ENCODE measurements at regions not wholly inside any gene's neighbourhood (a gene's known extent, or its start where the extent isn't known, plus 50 kb on each side); places are given as distances from the start of the nearest gene placed in this dataset.

- no peak overlapping the region for H3K18ac ChIP-seq (ENCODE audit: low read depth in 1 of 2, low read length in 2 of 2)
- H2BK120ac ChIP-seq (ENCODE audit: low read depth, low read length): no peak overlapping the region
- no peaks in the 10 kb centered on the region for H3K36me3 ChIP-seq (ENCODE audit: control insufficient read depth in 1 of 2, insufficient read depth in 2 of 2, low read depth in 1 of 2, low read length in 2 of 2)
- no peak overlapping the region for H3K4me3 ChIP-seq (ENCODE audit: insufficient read depth in 1 of 2, low read depth in 1 of 2, low read length in 2 of 2)
- no peak overlapping the region for H3K27ac ChIP-seq (ENCODE audit: low read length, poor library complexity, severe bottlenecking)
- no peak overlapping the region for H3K9ac ChIP-seq (ENCODE audit: low read length)
- no peaks in the 10 kb centered on the region for H3K27me3 ChIP-seq (ENCODE audit: control insufficient read depth in 1 of 2, insufficient read depth in 1 of 2, low read length in 2 of 2)
- H3K4ac ChIP-seq (ENCODE audit: low read depth in 1 of 2, low read length in 2 of 2): no peak overlapping the region
- no peak overlapping the region for H4K8ac ChIP-seq (ENCODE audit: low read length)
- H2BK12ac ChIP-seq (ENCODE audit: low read length in 2 of 2): no peak overlapping the region
- no peak overlapping the region for H2BK5ac ChIP-seq (ENCODE audit: low read depth, low read length, poor library complexity, severe bottlenecking)
- WGBS: no CpG with 5 or more reads among the region's 2 CpGs
- no peak overlapping the region for H3K4me2 ChIP-seq (ENCODE audit: low read length, poor library complexity, severe bottlenecking)
- H2BK15ac ChIP-seq (ENCODE audit: low read depth, poor library complexity, severe bottlenecking): no peak overlapping the region
- no peaks in the 10 kb centered on the region for H3K4me1 ChIP-seq (ENCODE audit: control insufficient read depth, insufficient read depth, low read depth, low read length)
- H3K14ac ChIP-seq (ENCODE audit: low read length in 2 of 2): no peak overlapping the region
- H3K79me1 ChIP-seq (replicated peaks; ENCODE audit: low read length, poor library complexity, severe bottlenecking): no peaks in the 10 kb centered on the region
- no peak overlapping the region for H3K23ac ChIP-seq (ENCODE audit: low read length in 2 of 2)
- no peak overlapping the region for H4K91ac ChIP-seq (ENCODE audit: low read length)
- no peaks in the 10 kb centered on the region for H3K9me3 ChIP-seq (ENCODE audit: control insufficient read depth, low read length)
- H2AK5ac ChIP-seq (ENCODE audit: low read length, severe bottlenecking): no peak overlapping the region
- H2AFZ ChIP-seq (ENCODE audit: low read depth, low read length): no peak overlapping the region
- no peak for DNase-seq
Measured at GRCh38 chr5:91643797-91644196, 260.7 kb upstream of the ARRDC3 start.

GRCh38 chr5:91642581-91642980, 259.5 kb upstream of the ARRDC3 start:
- H3K4ac ChIP-seq (ENCODE audit: low read depth in 1 of 2, low read length in 2 of 2): no peak overlapping the region
- no peaks in the 10 kb centered on the region for H3K79me1 ChIP-seq (replicated peaks; ENCODE audit: low read length, poor library complexity, severe bottlenecking)
- H3K36me3 ChIP-seq (ENCODE audit: control insufficient read depth in 1 of 2, insufficient read depth in 2 of 2, low read depth in 1 of 2, low read length in 2 of 2): no peaks in the 10 kb centered on the region
- no peak overlapping the region for H3K4me3 ChIP-seq (ENCODE audit: insufficient read depth in 1 of 2, low read depth in 1 of 2, low read length in 2 of 2)
- H3K23ac ChIP-seq (ENCODE audit: low read length in 2 of 2): no peak overlapping the region
- H4K8ac ChIP-seq (ENCODE audit: low read length): no peak overlapping the region
- 92% methylated on average over 3 of the region's 5 CpGs for WGBS
- H3K14ac ChIP-seq (ENCODE audit: low read length in 2 of 2): no peak overlapping the region
- H2AFZ ChIP-seq (ENCODE audit: low read depth, low read length): no peak overlapping the region
- no peak overlapping the region for H2BK12ac ChIP-seq (ENCODE audit: low read length in 2 of 2)
- H2BK15ac ChIP-seq (ENCODE audit: low read depth, poor library complexity, severe bottlenecking): no peak overlapping the region
- no peak overlapping the region for H2AK5ac ChIP-seq (ENCODE audit: low read length, severe bottlenecking)
- H4K91ac ChIP-seq (ENCODE audit: low read length): no peak overlapping the region
- no peaks in the 10 kb centered on the region for H3K4me1 ChIP-seq (ENCODE audit: control insufficient read depth, insufficient read depth, low read depth, low read length)
- no peak overlapping the region for H3K9ac ChIP-seq (ENCODE audit: low read length)
- no peak for DNase-seq
- H3K9me3 ChIP-seq (ENCODE audit: control insufficient read depth, low read length): no peaks in the 10 kb centered on the region
- H2BK5ac ChIP-seq (ENCODE audit: low read depth, low read length, poor library complexity, severe bottlenecking): no peak overlapping the region
- no peak overlapping the region for H3K4me2 ChIP-seq (ENCODE audit: low read length, poor library complexity, severe bottlenecking)
- H3K27me3 ChIP-seq (ENCODE audit: control insufficient read depth in 1 of 2, insufficient read depth in 1 of 2, low read length in 2 of 2): no peaks in the 10 kb centered on the region
- H3K18ac ChIP-seq (ENCODE audit: low read depth in 1 of 2, low read length in 2 of 2): no peak overlapping the region
- H3K27ac ChIP-seq (ENCODE audit: low read length, poor library complexity, severe bottlenecking): no peak overlapping the region
- H2BK120ac ChIP-seq (ENCODE audit: low read depth, low read length): no peak overlapping the region

- H4K91ac ChIP-seq (ENCODE audit: low read length): no peak overlapping the region
- no peaks in the 10 kb centered on the region for H3K36me3 ChIP-seq (ENCODE audit: control insufficient read depth in 1 of 2, insufficient read depth in 2 of 2, low read depth in 1 of 2, low read length in 2 of 2)
- no peak overlapping the region for H2AFZ ChIP-seq (ENCODE audit: low read depth, low read length)
- no peak overlapping the region for H2BK15ac ChIP-seq (ENCODE audit: low read depth, poor library complexity, severe bottlenecking)
- H3K27me3 ChIP-seq (ENCODE audit: control insufficient read depth in 1 of 2, insufficient read depth in 1 of 2, low read length in 2 of 2): no peaks in the 10 kb centered on the region
- H3K4me2 ChIP-seq (ENCODE audit: low read length, poor library complexity, severe bottlenecking): no peak overlapping the region
- H3K9me3 ChIP-seq (ENCODE audit: control insufficient read depth, low read length): no peaks in the 10 kb centered on the region
- no peak overlapping the region for H3K27ac ChIP-seq (ENCODE audit: low read length, poor library complexity, severe bottlenecking)
- no peak overlapping the region for H2BK120ac ChIP-seq (ENCODE audit: low read depth, low read length)
- 40% methylated on average over 1 of the region's 2 CpGs for WGBS
- no peak overlapping the region for H3K4me3 ChIP-seq (ENCODE audit: insufficient read depth in 1 of 2, low read depth in 1 of 2, low read length in 2 of 2)
- no peak overlapping the region for H2AK5ac ChIP-seq (ENCODE audit: low read length, severe bottlenecking)
- no peaks in the 10 kb centered on the region for H3K4me1 ChIP-seq (ENCODE audit: control insufficient read depth, insufficient read depth, low read depth, low read length)
- H3K18ac ChIP-seq (ENCODE audit: low read depth in 1 of 2, low read length in 2 of 2): no peak overlapping the region
- no peaks in the 10 kb centered on the region for H3K79me1 ChIP-seq (replicated peaks; ENCODE audit: low read length, poor library complexity, severe bottlenecking)
- H3K14ac ChIP-seq (ENCODE audit: low read length in 2 of 2): no peak overlapping the region
- no peak overlapping the region for H3K9ac ChIP-seq (ENCODE audit: low read length)
- H3K23ac ChIP-seq (ENCODE audit: low read length in 2 of 2): no peak overlapping the region
- H2BK12ac ChIP-seq (ENCODE audit: low read length in 2 of 2): no peak overlapping the region
- no peak overlapping the region for H3K4ac ChIP-seq (ENCODE audit: low read depth in 1 of 2, low read length in 2 of 2)
- DNase-seq: peak; percentile 57
- no peak overlapping the region for H4K8ac ChIP-seq (ENCODE audit: low read length)
- H2BK5ac ChIP-seq (ENCODE audit: low read depth, low read length, poor library complexity, severe bottlenecking): no peak overlapping the region
Measured at GRCh38 chr5:91641730-91642350, 258.7 kb upstream of the ARRDC3 start.

- H3K79me1 ChIP-seq (replicated peaks; ENCODE audit: low read length, poor library complexity, severe bottlenecking): no peaks in the 10 kb centered on the region
- no peaks in the 10 kb centered on the region for H3K9me3 ChIP-seq (ENCODE audit: control insufficient read depth, low read length)
- no peak overlapping the region for H2BK5ac ChIP-seq (ENCODE audit: low read depth, low read length, poor library complexity, severe bottlenecking)
- no peak overlapping the region for H3K23ac ChIP-seq (ENCODE audit: low read length in 2 of 2)
- H3K14ac ChIP-seq (ENCODE audit: low read length in 2 of 2): no peak overlapping the region
- H3K4me2 ChIP-seq (ENCODE audit: low read length, poor library complexity, severe bottlenecking): no peak overlapping the region
- no peak overlapping the region for H3K18ac ChIP-seq (ENCODE audit: low read depth in 1 of 2, low read length in 2 of 2)
- no peak overlapping the region for H3K4ac ChIP-seq (ENCODE audit: low read depth in 1 of 2, low read length in 2 of 2)
- no peak overlapping the region for H2BK15ac ChIP-seq (ENCODE audit: low read depth, poor library complexity, severe bottlenecking)
- H2AFZ ChIP-seq (ENCODE audit: low read depth, low read length): no peak overlapping the region
- H4K91ac ChIP-seq (ENCODE audit: low read length): no peak overlapping the region
- WGBS: 60% methylated on average over 2 of the region's 3 CpGs
- no peak overlapping the region for H3K9ac ChIP-seq (ENCODE audit: low read length)
- no peaks in the 10 kb centered on the region for H3K27me3 ChIP-seq (ENCODE audit: control insufficient read depth in 1 of 2, insufficient read depth in 1 of 2, low read length in 2 of 2)
- DNase-seq: no peak
- no peak overlapping the region for H2AK5ac ChIP-seq (ENCODE audit: low read length, severe bottlenecking)
- H3K27ac ChIP-seq (ENCODE audit: low read length, poor library complexity, severe bottlenecking): no peak overlapping the region
- H3K4me1 ChIP-seq (ENCODE audit: control insufficient read depth, insufficient read depth, low read depth, low read length): no peaks in the 10 kb centered on the region
- no peak overlapping the region for H4K8ac ChIP-seq (ENCODE audit: low read length)
- no peak overlapping the region for H2BK120ac ChIP-seq (ENCODE audit: low read depth, low read length)
- no peak overlapping the region for H2BK12ac ChIP-seq (ENCODE audit: low read length in 2 of 2)
- no peak overlapping the region for H3K4me3 ChIP-seq (ENCODE audit: insufficient read depth in 1 of 2, low read depth in 1 of 2, low read length in 2 of 2)
- H3K36me3 ChIP-seq (ENCODE audit: control insufficient read depth in 1 of 2, insufficient read depth in 2 of 2, low read depth in 1 of 2, low read length in 2 of 2): no peaks in the 10 kb centered on the region
Measured at GRCh38 chr5:91639744-91640143, 256.6 kb upstream of the ARRDC3 start.
